C1 segment of cervical spinal cord (tissue), 14 donors: ENCODE measurements at regions not wholly inside any gene's neighbourhood (a gene's known extent, or its start where the extent isn't known, plus 50 kb on each side); places are given as distances from the start of the nearest gene placed in this dataset.
A peak's percentile ranks its signal among the peaks of the same experiment; 100 is the strongest.

Source experiments
- DNase-seq, 14 donors: peaks; one replicate each; lab custom pipeline; 2025; lab: John Stamatoyannopoulos, UW

DNA sequence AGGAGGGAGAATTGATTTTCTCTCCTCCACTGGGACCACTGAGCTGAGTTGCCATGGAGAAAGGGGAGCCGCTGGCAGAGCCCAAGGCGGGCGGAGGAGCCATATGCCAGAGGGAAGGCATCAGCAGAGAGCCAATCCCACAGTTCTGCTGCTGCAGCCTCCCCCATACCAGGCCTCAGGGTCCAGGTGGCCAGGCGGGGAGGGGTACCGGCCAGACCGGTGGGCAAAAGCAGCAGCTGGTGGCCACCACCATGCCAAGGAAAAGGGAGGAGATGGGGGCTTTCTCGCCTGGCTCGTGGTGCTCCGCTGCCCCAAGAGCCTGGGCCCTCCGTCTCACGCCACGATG lies 72.8 kb downstream of the PITPNM2 start:
- DNase-seq, result peak in 1 of 14 donors; percentile 67

DNA sequence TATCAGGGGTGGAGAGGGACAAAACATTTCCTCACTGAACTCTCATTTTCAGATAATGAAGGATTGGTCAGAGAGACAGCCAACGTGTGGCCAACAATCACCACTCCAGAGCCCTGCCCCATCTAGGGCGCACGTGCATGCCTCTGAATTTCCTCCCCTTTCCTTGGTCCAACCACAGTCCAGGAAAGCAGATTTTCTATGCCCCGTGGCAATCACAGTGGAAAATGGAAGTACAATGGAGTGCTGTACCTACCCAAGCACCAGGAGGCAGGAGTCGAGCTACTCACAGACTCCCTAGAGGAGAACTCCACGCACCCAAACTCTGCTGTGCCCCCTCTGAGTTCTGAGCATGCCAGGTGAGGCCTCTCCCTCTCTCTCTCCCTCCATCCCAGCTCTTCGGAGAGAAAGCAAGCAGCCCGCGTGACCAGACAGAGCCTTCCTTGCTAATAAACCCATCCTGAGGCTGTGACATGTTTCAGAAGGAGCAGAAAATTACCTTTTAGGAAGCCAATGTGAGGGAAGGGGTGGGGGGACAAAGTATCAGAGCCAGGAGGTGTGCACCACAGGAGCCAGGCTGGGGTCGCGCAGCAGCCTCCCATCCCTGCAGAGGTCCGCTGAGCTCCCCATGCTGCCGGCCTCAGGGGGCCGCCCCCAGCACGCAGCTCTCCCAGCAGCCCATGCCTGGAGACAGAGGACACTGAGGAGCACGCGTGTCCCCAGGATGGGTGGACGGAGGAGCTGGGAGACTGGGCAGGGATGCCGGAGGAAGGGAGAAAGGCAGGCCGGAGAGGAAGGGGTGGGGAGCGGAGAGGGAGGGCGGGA lies 73.4 kb downstream of the PITPNM2 start:
- DNase-seq, result peak in 1 of 14 donors; percentile 51

DNA sequence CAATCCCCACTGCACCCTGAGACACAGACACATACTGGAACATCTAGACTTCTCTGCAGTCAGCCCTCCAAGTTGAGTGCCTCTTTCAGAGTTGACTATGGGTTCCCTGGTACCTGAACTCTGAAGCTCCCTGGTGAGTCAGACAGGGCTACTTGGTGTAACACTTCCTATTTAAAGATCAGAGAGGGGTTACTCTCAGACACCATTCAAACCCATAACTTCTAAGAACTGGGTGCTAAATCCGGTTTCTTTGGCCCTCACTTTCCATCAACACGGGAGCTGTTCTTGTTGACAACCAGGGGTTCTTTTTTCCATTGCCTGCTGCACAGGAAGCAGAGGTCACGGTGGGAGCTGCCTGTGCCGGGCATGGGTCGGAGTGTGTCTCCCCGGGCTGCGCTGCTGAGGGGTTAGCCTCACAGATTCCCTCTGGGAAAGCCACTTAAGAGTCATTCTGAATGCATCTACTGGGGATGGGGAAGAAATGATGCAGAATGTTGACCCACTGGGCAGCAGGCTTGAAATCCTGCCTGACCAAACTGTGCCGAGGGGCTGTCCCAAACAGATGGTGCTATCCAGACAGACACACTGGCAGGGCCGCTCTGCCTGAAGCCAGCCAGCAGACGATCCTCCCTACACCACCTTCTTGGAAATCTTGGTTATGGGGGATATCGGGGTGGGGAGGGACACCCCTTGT lies 74.1 kb downstream of the PITPNM2 start:
- DNase-seq, result peak in 1 of 14 donors; percentile 51

DNA sequence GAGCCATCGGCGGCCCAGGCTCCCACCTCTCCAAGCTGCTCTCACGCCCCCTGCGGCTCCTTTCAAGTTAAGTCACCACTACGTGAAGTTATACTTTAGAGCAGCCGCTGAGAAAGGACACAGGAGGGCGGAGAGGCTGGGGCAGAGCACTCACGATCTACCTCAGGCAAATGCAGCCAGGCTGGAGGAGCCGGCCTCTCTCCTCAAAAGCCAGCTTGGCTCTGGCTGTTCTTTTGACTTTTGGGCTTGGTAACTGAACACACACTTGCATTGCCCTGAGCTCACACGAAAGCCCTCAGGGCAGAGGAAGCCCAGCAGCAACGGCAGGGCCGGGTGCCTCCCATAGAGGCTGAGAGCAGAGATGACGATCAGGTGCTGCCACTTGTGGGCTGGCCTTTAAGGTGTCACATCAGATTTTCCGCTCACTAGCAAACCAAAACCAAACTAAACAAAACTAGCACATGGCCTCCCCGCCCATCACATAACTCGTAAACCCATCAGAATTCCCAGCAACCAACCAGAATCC lies 75.2 kb downstream of the PITPNM2 start:
- peak in 1 of 14 donors; percentile 21 for DNase-seq

DNA sequence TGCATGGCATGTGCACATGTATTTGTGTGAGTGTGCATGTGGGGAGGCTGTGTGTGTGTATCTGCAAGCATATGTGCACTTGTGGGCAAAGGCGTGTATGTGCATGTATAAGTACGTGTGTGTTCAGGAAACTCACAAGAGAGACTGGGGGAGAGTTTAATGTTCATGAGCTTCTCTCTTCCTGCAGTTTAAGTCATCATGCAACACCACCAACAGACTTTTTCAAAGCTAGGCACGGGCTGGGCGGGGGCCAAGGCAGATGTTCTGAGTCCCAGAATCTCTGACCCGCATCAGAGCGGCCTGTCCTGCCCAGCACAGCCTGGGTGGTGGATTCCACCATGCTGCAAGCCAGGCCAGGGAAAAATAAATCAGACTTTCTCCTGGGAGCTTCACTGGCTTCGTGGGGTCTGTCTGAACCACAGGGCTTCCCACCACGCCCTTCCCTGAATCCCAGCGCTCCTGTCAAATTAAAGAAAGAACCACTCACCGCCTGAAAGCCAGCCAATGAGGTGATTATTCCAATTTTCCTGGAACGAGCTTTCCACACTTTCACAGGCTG lies 75.7 kb downstream of the PITPNM2 start:
- no peak for DNase-seq

DNA sequence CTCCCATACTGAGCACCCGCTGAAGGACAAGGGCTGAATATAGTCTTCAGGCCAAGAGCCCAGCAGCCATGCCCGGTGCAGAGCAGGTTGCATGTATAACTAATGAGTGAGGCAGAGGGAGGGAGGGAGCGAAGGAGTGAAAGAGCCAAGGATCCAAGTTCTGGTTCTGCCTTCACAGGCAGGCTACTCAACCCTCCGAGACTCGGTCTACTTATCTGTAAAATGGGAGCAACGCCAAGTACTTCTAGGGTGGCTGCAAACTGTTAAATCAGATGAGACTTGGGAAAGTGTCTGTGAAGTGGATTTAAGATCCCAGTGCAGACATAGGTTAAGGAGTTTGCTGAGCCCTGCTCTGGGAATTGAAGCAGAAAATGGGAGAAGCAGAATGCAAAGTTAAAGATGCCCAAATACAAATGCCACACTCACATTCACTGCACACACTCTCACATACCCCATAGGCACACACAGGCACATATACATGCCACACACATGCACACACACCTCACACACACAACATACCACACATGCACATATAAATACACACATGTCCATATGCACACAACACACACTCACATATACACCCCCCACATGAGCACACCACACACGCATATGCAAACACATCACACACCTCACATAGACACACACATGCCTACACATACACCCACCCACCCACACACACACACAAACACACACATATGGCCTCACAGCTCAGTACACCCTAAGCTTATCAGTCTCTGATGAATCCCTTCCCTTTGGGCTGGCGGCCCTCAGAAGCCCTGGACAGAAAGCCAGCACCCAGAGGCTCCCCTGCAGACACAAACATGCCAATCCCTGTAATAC lies 76.7 kb downstream of the PITPNM2 start:
- no peak for DNase-seq

DNA sequence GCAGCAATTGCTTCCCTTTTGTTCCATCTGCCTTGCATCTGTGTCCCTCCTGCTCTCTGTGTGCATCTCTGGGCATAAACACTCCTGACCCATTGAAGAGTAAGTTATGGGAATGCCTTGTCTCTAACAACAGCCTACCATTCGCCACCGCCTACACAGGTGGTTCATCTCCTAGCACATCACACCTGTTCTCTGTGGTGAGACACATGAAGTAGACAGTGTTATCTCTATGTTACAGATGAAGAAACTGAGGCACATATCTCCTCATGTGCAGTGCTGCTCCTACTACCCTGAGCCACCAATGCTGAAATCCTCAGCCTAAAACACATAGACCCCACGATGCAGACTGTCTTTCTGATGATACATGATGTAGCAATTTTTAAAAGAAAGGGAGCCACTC lies 77.6 kb downstream of the PITPNM2 start:
- DNase-seq, result no peak

DNA sequence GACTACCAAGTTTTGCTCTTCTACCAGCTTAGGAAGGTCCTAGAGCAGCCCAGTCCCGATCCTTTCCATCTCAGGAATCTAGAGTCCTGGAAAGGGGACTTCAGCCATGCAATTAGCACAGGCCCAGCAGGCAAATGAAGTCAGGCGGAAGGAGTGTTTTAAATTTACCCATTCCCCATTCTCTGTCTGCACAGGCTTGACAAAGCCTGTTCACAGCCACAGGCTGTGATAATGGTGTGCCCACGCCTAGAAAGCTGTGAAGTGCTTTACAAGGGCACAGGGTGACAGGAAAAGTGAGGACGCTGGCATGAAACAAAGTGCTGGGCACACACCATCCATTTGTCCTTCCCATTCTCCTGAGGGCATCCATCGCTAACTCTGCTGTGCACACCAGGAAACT lies 79.0 kb downstream of the PITPNM2 start:
- DNase-seq, result peak in 1 of 14 donors; percentile 38

DNA sequence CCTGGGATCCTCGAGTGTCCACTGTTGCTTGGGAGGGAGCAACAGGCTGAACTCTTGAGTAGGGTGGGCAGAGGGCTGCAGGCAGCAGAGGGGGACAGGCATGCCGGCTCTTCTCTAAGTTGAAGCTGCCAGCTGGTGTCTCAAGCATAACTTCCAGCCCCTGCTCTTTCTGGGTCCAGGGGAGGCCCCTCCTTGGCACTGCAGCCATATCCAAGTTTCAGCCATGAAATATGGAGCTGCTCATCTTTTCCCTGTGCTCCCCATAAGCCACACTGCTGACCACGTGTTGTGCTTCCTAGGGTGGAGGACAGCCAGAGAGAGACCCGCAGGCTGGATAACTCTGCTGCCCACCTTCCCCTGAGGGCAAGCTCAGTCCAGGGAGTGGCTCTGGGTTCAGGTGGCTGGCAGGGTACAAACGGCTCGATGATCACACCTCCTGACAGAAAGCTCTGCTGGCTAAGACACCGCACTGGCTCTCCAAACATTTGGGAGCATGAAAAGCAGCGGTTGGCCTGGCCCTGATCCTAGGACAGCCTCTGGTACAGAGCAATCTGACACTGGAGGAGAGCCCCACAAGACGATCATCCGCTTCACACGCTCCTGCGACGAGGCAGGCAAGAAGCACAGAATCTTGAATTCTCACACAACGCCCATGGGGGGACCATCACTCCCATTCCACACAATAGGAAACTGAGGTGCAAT lies 79.6 kb downstream of the PITPNM2 start:
- peak in 8 of 14 donors; percentile 8 to 51 (median 36) for DNase-seq

DNA sequence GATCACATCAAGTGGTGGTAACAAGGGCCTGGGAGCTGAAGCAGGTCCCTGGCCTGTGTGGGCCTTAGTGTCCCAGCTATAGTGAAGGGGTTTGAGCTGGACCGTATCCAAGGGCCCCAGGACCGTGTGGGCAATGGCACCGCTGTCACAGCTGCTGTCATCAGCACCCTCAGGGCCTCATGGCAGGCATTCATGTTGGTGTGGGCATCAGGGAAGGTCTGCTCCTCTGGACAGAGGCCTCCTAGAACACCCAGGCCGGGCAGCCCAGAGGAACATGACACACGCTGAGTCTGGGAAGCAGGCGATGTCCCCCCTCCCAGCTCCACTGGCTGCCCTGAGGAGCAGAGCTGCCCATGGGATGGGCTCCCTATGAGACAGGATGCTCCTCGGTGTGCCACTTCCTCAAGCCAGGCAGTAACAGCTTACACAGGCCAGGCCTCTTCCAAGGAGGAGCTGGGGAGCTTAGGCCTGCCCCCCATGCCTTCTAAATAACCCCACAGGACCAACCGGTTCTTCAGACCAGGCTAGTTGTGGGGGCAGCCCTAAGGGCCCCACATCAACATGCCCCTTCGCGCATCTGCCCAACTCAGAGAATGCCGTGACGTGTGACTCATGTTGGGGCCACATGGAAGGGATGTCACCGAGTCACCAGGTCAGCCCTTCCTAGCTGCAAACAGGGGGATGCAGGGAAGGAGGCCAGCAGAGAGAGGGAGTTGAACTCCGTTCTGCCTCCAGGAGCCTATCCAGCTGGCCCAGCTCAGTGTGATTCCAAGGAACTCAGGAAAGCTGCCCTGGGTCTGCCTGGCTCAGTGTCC lies 80.4 kb downstream of the PITPNM2 start:
- peak in 2 of 14 donors; percentile 19 to 52 for DNase-seq

DNA sequence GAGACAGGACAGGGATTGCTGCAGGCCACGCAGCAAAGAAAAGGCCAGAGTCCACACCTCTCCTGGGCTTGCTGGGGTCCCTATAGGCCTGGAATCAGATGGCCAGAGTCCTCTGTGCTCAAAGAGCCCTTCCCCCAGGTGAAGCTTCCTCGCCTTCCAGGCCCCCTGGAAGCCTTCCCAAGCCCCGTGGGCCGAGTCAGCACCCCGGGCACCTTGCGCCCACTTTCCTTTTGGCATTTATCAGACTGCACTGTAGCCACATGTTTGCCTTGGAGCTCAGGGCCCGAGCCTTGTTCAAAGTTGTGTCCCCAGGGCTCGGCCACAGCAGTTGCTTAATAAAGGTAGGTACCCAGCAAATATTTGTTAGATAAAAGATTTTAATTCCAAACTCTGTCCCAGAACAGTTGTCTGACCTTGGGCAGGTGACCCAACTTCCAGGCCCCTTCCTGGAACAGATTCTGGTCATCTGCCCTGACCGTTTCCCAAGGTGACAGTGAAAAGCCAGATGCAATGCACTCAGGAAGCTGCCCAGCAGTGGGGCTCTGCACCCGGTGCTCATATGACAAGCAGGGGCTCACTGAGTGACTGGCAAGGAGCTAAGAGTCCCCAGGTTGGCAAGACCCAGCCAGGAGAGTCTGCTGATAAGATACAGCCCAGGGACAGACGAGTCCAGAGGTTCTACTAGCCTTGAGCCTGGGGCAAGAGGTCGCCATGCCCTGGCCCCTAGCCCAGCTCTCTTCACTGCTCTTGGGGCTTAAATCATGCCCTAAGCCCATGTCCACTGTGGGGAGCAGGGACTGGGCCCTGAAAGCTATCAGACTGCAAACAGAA lies 81.2 kb downstream of the PITPNM2 start:
- no peak for DNase-seq

DNA sequence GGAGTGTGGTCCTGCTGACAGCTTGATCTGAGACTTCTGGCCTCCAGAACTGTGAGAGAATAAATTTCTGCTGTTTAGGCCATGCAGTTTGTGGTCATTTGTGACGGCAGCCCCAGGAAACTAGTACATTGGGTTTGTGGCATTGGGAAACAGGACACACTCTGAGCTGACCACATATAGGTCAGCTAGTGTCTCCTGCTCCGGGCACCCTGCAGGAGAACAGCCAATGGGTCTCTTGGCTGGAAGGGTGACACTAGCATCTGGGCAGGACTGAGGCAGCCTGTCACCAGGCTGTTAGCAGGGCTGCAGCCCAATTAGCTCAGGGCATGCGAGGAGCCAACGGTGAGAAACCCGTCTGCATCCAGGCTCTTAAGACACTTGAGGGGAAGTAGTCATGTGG lies 83.2 kb downstream of the PITPNM2 start:
- DNase-seq, result peak in 4 of 14 donors; percentile 7 to 81 (median 43)

DNA sequence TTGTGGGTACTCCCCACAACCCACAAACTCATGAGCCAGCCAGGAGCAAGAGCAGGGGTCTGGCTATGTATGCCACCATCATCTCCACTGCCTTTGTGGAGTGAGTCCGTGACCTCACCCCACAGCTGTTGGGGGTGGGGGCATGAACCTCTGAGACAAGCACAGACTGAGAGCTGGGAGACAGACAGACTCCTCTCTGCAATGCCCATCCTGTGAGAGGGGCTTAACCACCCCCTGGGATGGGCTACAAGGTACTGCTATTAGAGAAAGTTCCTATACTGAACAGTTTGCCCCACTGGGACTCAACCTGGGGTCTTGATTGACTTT lies 84.5 kb downstream of the PITPNM2 start:
- DNase-seq, result no peak

DNA sequence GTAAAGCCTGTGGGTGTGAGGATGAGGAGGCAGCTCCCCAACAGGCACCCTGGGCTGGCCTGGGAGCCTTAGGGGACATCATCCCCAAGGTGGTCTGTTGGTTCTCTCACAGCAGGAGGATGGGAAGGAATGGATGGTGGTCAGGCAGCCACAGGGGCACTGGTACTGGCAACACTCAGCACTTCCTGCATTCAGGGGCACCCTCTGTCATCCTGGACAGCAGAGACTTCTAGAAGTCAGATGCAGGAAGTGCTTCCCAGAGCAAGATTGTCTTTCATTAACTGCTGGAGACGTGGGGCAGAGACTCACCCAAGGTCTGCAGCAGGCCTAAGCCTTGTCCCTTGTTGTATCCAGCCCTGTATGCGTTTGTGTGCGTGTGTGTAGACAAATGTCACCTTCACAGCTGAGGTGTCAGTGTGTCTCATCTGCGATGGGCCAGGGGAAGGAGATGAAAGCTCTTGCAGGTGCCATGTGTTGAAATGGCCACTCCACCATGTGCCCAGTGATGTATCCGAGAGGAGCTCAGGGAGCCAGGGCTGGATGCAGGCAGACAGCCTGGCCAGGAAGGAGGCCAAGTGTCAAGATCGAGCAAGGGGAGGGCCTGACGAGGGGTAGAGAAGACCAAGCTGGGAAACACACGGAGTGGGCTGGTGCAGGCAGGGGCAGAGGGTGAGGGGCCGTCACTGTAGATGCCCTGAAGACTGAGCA lies 85.1 kb downstream of the PITPNM2 start:
- DNase-seq, result peak in 2 of 14 donors; percentile 26 to 42

DNA sequence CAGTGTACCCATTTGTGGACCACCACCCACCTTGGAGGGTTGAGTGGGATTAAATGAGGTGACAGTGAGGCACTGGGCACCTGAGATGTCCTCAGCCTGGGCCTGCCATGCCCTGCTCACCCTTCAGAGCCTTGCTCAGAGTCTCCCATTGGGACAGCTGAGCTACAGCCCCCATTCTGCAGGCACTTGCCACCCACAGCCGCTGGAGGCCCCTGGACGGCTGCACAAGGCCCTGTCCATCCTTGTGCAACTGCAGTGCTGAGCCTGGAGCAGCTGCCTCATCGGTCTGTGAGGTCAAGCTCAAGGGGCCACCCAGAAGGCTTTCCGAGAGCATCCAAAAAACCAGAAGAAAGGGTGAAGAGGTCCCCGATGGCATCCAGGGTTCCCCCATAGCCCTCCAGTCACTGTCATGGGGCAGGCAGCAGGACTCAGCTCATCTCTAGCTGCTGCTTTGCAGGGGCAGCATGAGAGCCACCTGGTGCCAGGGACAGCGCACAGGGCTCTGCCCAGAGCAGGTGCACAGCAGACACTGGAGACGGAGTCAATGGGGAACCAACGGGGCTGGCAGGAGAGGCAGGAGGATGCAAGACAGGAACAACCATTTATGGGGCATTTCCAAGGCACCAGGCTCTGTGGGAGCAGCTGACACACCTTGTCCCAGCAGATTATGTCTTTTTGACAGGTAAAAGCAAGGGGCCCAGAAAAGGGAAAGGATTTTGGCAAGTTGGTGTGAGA lies 84.6 kb downstream of the ARL6IP4 start:
- DNase-seq, result peak in 2 of 14 donors; percentile 29 to 96

DNA sequence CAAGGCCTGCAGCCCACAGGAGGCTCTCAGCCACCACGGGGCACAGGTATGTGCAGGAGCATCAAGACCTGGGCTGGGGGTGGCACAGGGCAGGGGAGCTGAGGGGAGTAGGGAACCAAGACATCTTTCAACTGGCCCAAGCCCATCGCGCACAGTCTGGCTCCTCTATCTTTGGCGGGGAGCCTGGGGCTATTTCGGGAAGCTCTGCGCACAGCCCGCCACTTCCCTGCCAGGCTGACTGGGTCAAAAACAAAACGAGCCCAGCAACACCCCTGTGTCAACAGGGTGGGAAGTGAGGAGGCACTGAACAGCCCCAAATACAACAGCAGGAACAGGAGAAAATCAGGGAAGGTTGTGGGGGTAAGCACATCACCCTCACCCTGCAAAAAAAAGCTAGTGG lies 83.9 kb downstream of the ARL6IP4 start:
- peak in 11 of 14 donors; percentile 25 to 94 (median 57) for DNase-seq

DNA sequence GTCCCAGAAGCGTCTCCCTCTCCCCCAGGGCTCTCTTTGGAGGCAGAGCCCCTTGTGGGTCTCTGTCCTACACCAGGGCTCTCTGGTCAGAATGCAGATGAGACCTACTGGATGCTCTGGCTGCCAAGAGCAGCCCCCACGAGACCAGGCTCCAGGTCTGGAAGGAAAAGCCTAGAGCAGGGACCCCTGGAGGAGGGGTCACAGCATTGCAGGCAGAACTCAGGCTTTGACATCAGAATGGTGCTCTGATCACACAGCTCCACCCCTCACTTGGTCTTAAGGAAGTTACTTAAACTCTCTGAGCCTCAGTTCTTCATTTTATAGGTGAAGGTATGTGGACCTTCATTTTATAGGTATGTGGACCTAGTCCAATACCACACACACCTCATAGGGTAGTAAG lies 83.1 kb downstream of the ARL6IP4 start:
- DNase-seq, result peak in 1 of 14 donors; percentile 33
